Activated CD4-positive, CD25-positive, alpha-beta regulatory T cell treated with anti-CD3 and anti-CD28 coated beads, Interleukin-2, amount 50 U/mL, for 24 hours (primary cell): ENCODE measurements at regions not wholly inside any gene's neighbourhood (a gene's known extent, or its start where the extent isn't known, plus 50 kb on each side); places are given as distances from the start of the nearest gene placed in this dataset.

ENCODE experiments used
- ATAC-seq, 2 donors: fragments of 150-1000 bp; cut with Tn5 transposase; one replicate each; pipeline ENCODE4 v1.10.0; 2021; ENCODE audit warnings: mild to moderate bottlenecking in 1 of 2, moderate library complexity in 1 of 2

- no peak for ATAC-seq
Measured at GRCh38 chr9:115481769-115482168, 363.8 kb upstream of the TNC start.

- no peak for ATAC-seq
Measured at GRCh38 chr9:115482747-115483146, 364.8 kb upstream of the TNC start.

GRCh38 chr9:115492869-115493268, 374.9 kb upstream of the TNC start:
- ATAC-seq: no peak

GRCh38 chr9:115494393-115494792, 376.4 kb upstream of the TNC start:
- ATAC-seq: no peak

- ATAC-seq: no peak
Measured at GRCh38 chr9:115495052-115495635, 377.2 kb upstream of the TNC start.

- ATAC-seq: no peak
Measured at GRCh38 chr9:115495836-115496235, 377.9 kb upstream of the TNC start.

GRCh38 chr9:115498303-115498702, 380.3 kb upstream of the TNC start:
- ATAC-seq: no peak

- no peak for ATAC-seq
Measured at GRCh38 chr9:115507148-115507547, 389.2 kb upstream of the TNC start.

GRCh38 chr9:115513148-115513547, 395.2 kb upstream of the TNC start:
- no peak for ATAC-seq

GRCh38 chr9:115514454-115514853, 396.5 kb upstream of the TNC start:
- ATAC-seq: no peak

- no peak for ATAC-seq
Measured at GRCh38 chr9:115517335-115518075, 399.5 kb upstream of the TNC start.

- no peak for ATAC-seq
Measured at GRCh38 chr9:115520646-115521045, 402.7 kb upstream of the TNC start.

- no peak for ATAC-seq
Measured at GRCh38 chr9:115522912-115523311, 405.0 kb upstream of the TNC start.

GRCh38 chr9:115524453-115525059, 406.6 kb upstream of the TNC start:
- no peak for ATAC-seq

- ATAC-seq: no peak
Measured at GRCh38 chr9:115525111-115526058, 407.4 kb upstream of the TNC start.

- no peak for ATAC-seq
Measured at GRCh38 chr9:115531410-115532125, 413.6 kb upstream of the TNC start.

GRCh38 chr9:115533511-115533910, 415.6 kb upstream of the TNC start:
- no peak for ATAC-seq

GRCh38 chr9:115540091-115540490, 422.1 kb upstream of the TNC start:
- ATAC-seq: no peak

- ATAC-seq: no peak
Measured at GRCh38 chr9:115543511-115543910, 425.6 kb upstream of the TNC start.

- ATAC-seq: no peak
Measured at GRCh38 chr9:115548609-115549260, 430.8 kb upstream of the TNC start.

GRCh38 chr9:115551396-115551795, 433.4 kb upstream of the TNC start:
- ATAC-seq: no peak
